OCI-LY3 (cell line): ENCODE measurements at regions not wholly inside any gene's neighbourhood (a gene's known extent, or its start where the extent isn't known, plus 50 kb on each side); places are given as distances from the start of the nearest gene placed in this dataset.

Source experiments
- EZH2phosphoT487 ChIP-seq: fragments of 200-600 bp; shearing (Covaris generic); IDR thresholded peaks from 2 replicates; pipeline ENCODE4 v1.6.1; 2018; ENCODE audit warnings: antibody characterized with exemption, mixed run types, low read depth
- TF ChIP-seq, protein P1 (sequence below): fragments of 200-600, 300-600 bp; sonication (generic); IDR thresholded peaks from 2 replicates; pipeline ENCODE4 v1.5.1; 2014; ENCODE audit warnings: antibody characterized with exemption, low read length, low read depth

DNA sequence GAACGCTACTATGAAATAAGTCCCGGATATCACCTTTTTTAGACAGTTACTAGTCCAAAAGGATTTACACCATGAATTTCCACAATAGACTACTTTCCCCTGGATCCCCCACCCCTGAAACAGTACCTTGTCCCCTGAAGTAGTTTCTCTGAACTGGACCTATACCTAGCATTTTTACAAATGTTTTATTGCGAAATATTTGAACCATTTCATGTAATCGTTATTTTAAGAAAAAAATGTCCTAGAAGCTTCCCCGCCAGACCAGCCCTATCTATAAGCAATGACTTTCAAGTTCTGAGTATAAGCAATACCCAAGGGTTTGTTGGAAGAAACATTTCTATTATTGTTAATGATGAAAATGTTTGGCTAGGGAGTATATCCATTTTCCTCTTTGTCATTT is 517.8 kb upstream of the IGFBP7 start:
- TF ChIP-seq, protein P1, sequence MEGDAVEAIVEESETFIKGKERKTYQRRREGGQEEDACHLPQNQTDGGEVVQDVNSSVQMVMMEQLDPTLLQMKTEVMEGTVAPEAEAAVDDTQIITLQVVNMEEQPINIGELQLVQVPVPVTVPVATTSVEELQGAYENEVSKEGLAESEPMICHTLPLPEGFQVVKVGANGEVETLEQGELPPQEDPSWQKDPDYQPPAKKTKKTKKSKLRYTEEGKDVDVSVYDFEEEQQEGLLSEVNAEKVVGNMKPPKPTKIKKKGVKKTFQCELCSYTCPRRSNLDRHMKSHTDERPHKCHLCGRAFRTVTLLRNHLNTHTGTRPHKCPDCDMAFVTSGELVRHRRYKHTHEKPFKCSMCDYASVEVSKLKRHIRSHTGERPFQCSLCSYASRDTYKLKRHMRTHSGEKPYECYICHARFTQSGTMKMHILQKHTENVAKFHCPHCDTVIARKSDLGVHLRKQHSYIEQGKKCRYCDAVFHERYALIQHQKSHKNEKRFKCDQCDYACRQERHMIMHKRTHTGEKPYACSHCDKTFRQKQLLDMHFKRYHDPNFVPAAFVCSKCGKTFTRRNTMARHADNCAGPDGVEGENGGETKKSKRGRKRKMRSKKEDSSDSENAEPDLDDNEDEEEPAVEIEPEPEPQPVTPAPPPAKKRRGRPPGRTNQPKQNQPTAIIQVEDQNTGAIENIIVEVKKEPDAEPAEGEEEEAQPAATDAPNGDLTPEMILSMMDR: no peak
- no peak for TF ChIP-seq EZH2phosphoT487
